ENCODE measurements at regions not wholly inside any gene's neighbourhood (a gene's known extent, or its start where the extent isn't known, plus 50 kb on each side); places are given as distances from the start of the nearest gene placed in this dataset.

GRCh38 chr4:166363198-166363597 is 490.2 kb downstream of the TLL1 start:
- no peak for TF ChIP-seq CCAR2 (IDR thresholded peaks at IDR 0.05; ENCODE audit: low read depth, low read length)
- TF ChIP-seq ZNF584 (CRISPR knock-in tag; IDR thresholded peaks at IDR 0.05; ENCODE audit: low read depth) = no peak
- TF ChIP-seq, protein P1, sequence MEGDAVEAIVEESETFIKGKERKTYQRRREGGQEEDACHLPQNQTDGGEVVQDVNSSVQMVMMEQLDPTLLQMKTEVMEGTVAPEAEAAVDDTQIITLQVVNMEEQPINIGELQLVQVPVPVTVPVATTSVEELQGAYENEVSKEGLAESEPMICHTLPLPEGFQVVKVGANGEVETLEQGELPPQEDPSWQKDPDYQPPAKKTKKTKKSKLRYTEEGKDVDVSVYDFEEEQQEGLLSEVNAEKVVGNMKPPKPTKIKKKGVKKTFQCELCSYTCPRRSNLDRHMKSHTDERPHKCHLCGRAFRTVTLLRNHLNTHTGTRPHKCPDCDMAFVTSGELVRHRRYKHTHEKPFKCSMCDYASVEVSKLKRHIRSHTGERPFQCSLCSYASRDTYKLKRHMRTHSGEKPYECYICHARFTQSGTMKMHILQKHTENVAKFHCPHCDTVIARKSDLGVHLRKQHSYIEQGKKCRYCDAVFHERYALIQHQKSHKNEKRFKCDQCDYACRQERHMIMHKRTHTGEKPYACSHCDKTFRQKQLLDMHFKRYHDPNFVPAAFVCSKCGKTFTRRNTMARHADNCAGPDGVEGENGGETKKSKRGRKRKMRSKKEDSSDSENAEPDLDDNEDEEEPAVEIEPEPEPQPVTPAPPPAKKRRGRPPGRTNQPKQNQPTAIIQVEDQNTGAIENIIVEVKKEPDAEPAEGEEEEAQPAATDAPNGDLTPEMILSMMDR (IDR thresholded peaks at IDR 0.05 in 2 of 3, conservative IDR thresholded peaks at IDR 0.05 in 1 of 3; ENCODE audit: insufficient read depth in 2 of 3, low read depth in 1 of 3, low read length in 3 of 3) = no peak
